Gastrocnemius medialis (tissue), 4 donors: ENCODE measurements at regions not wholly inside any gene's neighbourhood (a gene's known extent, or its start where the extent isn't known, plus 50 kb on each side); places are given as distances from the start of the nearest gene placed in this dataset.

Experiments used
- CTCF ChIP-seq, 5 experiments: fragments of 450-650 bp in 3 of 5; fragments of 200-600 bp in 2 of 5; sonication (generic) in 2 of 5; IDR thresholded peaks in 4 of 5; conservative IDR thresholded peaks in 1 of 5; 1 replicate in 4 of 5; 2 replicates in 1 of 5; pipeline ENCODE4 v1.5.1; 2016 to 2019; ENCODE audit warnings: antibody characterized with exemption in 5 of 5, mild to moderate bottlenecking in 3 of 5, moderate library complexity in 3 of 5
- POLR2A ChIP-seq, 2 donors: fragments of 450-650 bp; IDR thresholded peaks; one replicate each; pipeline ENCODE4 v1.6.1; 2017; ENCODE audit warnings: antibody characterized with exemption in 2 of 2, mild to moderate bottlenecking in 2 of 2, moderate library complexity in 2 of 2

GRCh38 chr20:6384956-6385486 lies 262.2 kb upstream of the FERMT1 start:
- TF ChIP-seq CTCF (IDR thresholded peaks at IDR 0.05 in 4 of 5, conservative IDR thresholded peaks at IDR 0.05 in 1 of 5) = no peak
- TF ChIP-seq POLR2A (IDR thresholded peaks at IDR 0.05) = no peak
